ENCODE measurements at regions not wholly inside any gene's neighbourhood (a gene's known extent, or its start where the extent isn't known, plus 50 kb on each side); places are given as distances from the start of the nearest gene placed in this dataset.

DNA sequence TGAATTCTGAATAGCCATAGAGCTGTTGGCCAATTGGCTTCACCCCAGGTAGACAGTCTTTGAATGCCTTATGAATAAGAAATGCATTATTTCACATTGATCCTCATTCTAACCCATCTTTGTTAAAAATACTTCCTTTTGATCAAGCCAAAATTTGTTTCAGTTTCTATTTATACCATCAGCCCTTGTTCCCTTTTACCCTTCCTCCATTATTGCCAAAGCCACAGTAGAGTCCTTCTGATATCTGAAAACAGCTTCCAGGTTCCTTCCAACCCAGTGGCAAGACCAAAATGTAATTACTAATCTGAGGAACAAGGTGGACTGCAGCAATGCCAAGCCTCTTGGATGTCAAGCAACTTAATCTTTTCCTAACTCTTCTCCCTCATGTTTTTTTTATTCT, 458.8 kb downstream of the BUD13 start:
- H3K4me3 ChIP-seq (ENCODE audit: low read length): no peak overlapping the region
- no peak for TF ChIP-seq EZH2phosphoT487 (IDR thresholded peaks at IDR 0.05; ENCODE audit: borderline replicate concordance, low read length)
- TF ChIP-seq, protein P1, sequence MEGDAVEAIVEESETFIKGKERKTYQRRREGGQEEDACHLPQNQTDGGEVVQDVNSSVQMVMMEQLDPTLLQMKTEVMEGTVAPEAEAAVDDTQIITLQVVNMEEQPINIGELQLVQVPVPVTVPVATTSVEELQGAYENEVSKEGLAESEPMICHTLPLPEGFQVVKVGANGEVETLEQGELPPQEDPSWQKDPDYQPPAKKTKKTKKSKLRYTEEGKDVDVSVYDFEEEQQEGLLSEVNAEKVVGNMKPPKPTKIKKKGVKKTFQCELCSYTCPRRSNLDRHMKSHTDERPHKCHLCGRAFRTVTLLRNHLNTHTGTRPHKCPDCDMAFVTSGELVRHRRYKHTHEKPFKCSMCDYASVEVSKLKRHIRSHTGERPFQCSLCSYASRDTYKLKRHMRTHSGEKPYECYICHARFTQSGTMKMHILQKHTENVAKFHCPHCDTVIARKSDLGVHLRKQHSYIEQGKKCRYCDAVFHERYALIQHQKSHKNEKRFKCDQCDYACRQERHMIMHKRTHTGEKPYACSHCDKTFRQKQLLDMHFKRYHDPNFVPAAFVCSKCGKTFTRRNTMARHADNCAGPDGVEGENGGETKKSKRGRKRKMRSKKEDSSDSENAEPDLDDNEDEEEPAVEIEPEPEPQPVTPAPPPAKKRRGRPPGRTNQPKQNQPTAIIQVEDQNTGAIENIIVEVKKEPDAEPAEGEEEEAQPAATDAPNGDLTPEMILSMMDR (IDR thresholded peaks at IDR 0.05; ENCODE audit: low read depth, low read length, poor library complexity, severe bottlenecking): no peak
- H3K4me2 ChIP-seq (ENCODE audit: low read length): no peak overlapping the region
- no peaks in the 10 kb centered on the region for H3K9me2 ChIP-seq (replicated peaks; ENCODE audit: control insufficient read depth, low read length)
- no peaks in the 10 kb centered on the region for H3K9me3 ChIP-seq (ENCODE audit: control insufficient read depth, insufficient read depth, low read length)
- no peaks in the 10 kb centered on the region for H3F3A ChIP-seq (ENCODE audit: control insufficient read depth, insufficient read depth)
- H3K27me3 ChIP-seq (ENCODE audit: control insufficient read depth, low read length): peaks cover 9% of the 10 kb centered on the region
- no peaks in the 10 kb centered on the region for H3K4me1 ChIP-seq (ENCODE audit: control insufficient read depth, low read length)
- H3K36me3 ChIP-seq (ENCODE audit: control insufficient read depth, low read length): no peaks in the 10 kb centered on the region
- no peaks in the 10 kb centered on the region for H4K20me1 ChIP-seq (ENCODE audit: control insufficient read depth, insufficient read depth, low read depth, low read length)
- no peak overlapping the region for H3K27ac ChIP-seq (ENCODE audit: low read depth, low read length)
- no peaks in the 10 kb centered on the region for H3K79me2 ChIP-seq (ENCODE audit: control insufficient read depth, low read length)

DNA sequence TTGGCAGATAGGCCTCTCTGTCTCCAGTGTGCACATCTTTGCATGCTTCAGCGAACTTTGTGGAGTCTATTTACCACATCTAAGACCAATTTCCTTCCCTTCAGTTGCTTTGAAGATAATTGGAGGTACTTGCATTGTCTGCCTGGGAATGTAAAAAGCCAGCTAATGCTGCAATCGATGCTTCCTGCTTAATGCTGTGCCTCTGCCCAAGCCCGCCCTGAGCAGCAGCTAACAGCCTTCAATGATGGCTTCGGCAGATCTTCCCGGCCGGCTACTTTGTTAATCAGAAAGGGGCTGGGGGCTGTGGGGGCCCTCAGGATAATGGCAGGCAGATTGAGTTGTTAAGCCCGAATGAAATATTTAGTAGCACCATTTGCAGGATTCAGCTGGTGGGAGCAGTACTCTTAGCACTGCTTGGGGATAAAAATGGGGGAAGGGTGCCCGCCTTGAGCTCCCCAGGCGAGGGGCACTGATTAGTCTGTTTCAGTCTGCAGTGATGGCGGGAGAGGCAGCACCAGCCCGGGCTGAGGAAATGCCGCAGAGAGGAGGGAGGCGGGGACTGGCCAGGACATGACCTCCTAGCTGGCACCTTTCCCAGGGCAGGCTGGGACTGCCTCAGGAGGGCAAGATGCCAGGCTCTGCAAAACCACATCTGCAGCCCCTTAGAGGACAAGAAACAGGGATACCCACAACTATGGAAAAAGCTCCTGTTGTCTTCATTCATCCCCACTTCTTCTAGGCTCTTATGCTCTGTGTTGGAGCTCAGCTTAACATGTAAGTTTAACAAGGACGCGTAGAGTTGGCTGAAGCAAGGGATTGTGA, 460.0 kb downstream of the BUD13 start:
- Histone ChIP-seq H3K9me2 (replicated peaks; ENCODE audit: control insufficient read depth, low read length) (no peaks in the 10 kb centered on the region), H3K4me2 (ENCODE audit: low read length) (no peak overlapping the region), H3K27ac (ENCODE audit: low read depth, low read length) (no peak overlapping the region), H3K9me3 (ENCODE audit: control insufficient read depth, insufficient read depth, low read length) (no peaks in the 10 kb centered on the region), H3K4me3 (ENCODE audit: low read length) (no peak overlapping the region), H3K27me3 (ENCODE audit: control insufficient read depth, low read length) (peaks cover 11% of the 10 kb centered on the region), H3F3A (ENCODE audit: control insufficient read depth, insufficient read depth) (no peaks in the 10 kb centered on the region), H3K36me3 (ENCODE audit: control insufficient read depth, low read length) (no peaks in the 10 kb centered on the region), H3K79me2 (ENCODE audit: control insufficient read depth, low read length) (no peaks in the 10 kb centered on the region), H3K4me1 (ENCODE audit: control insufficient read depth, low read length) (no peaks in the 10 kb centered on the region), H4K20me1 (ENCODE audit: control insufficient read depth, insufficient read depth, low read depth, low read length) (no peaks in the 10 kb centered on the region)
- TF ChIP-seq, protein P1 (IDR thresholded peaks at IDR 0.05; ENCODE audit: low read depth, low read length, poor library complexity, severe bottlenecking): no peak
- TF ChIP-seq EZH2phosphoT487 (IDR thresholded peaks at IDR 0.05; ENCODE audit: borderline replicate concordance, low read length): no peak

DNA sequence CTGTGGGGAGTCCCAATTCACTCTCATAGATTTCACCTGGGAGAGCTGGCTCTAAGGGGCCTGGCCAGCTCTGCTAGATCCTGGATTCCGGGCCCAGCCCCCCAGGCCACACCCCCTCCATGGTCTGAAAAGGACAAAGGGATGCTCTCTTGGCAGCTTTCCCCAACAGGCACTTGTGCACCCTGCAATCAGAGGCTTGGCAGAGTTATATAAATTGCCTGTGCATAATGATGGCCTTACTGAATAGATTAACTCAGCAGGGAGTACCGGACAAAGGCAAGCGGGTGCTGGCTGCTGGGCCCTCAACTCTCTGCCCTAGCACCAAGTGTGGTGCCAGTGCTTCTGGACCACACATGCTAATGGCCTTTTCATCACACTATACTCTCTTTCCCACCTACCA, 461.6 kb downstream of the BUD13 start:
- no peaks in the 10 kb centered on the region for H3K9me2 ChIP-seq (replicated peaks; ENCODE audit: control insufficient read depth, low read length)

More for the DNA sequence above, 461.6 kb downstream of the BUD13 start:
- no peak overlapping the region for H3K27ac ChIP-seq (ENCODE audit: low read depth, low read length)
- H3K79me2 ChIP-seq (ENCODE audit: control insufficient read depth, low read length): no peaks in the 10 kb centered on the region
- no peak overlapping the region for H3K4me2 ChIP-seq (ENCODE audit: low read length)
- H3K36me3 ChIP-seq (ENCODE audit: control insufficient read depth, low read length): no peaks in the 10 kb centered on the region
- TF ChIP-seq, protein P1 (IDR thresholded peaks at IDR 0.05; ENCODE audit: low read depth, low read length, poor library complexity, severe bottlenecking): no peak
- H3K4me1 ChIP-seq (ENCODE audit: control insufficient read depth, low read length): no peaks in the 10 kb centered on the region
- H3K9me3 ChIP-seq (ENCODE audit: control insufficient read depth, insufficient read depth, low read length): no peaks in the 10 kb centered on the region
- H3K27me3 ChIP-seq (ENCODE audit: control insufficient read depth, low read length): peaks cover 11% of the 10 kb centered on the region
- no peaks in the 10 kb centered on the region for H4K20me1 ChIP-seq (ENCODE audit: control insufficient read depth, insufficient read depth, low read depth, low read length)
- no peak overlapping the region for H3K4me3 ChIP-seq (ENCODE audit: low read length)
- H3F3A ChIP-seq (ENCODE audit: control insufficient read depth, insufficient read depth): no peaks in the 10 kb centered on the region

All from DOHH2 (cell line).